Endodermal cell (in vitro differentiated cells): ENCODE measurements at regions not wholly inside any gene's neighbourhood (a gene's known extent, or its start where the extent isn't known, plus 50 kb on each side); places are given as distances from the start of the nearest gene placed in this dataset.

Experiments
- DNase-seq: peaks from one replicate; pipeline ENCODE4 v3.0.0-alpha.2; 2017
- H3K27ac ChIP-seq: 2 replicates; pipeline ENCODE4 v1.5.1; 2013; ENCODE audit warnings: mild to moderate bottlenecking, low read depth, low read length, moderate library complexity
- H3K27me3 ChIP-seq: 2 replicates; pipeline ENCODE4 v1.6.1; 2013; ENCODE audit warnings: mild to moderate bottlenecking, low read length, moderate library complexity; ENCODE audit not compliant: insufficient read depth, control insufficient read depth, poor library complexity, severe bottlenecking
- H3K36me3 ChIP-seq: 2 replicates; pipeline ENCODE4 v1.7.0; 2013; ENCODE audit warnings: mild to moderate bottlenecking, low read length, moderate library complexity; ENCODE audit not compliant: control insufficient read depth, insufficient read depth
- H3K4me1 ChIP-seq: one replicate; pipeline ENCODE4 v1.7.0; 2013; ENCODE audit warnings: low read length; ENCODE audit not compliant: control insufficient read depth, insufficient read depth
- H3K4me3 ChIP-seq: 2 replicates; pipeline ENCODE4 v1.5.1; 2013; ENCODE audit warnings: mild to moderate bottlenecking, low read length, moderate library complexity
- H3K9ac ChIP-seq: 2 replicates; pipeline ENCODE4 v1.6.1; 2013; ENCODE audit warnings: mild to moderate bottlenecking, low read length, moderate library complexity; ENCODE audit not compliant: poor library complexity, severe bottlenecking; ENCODE audit errors: extremely low read depth
- H3K9me3 ChIP-seq: 2 replicates; pipeline ENCODE4 v1.6.1; 2013; ENCODE audit warnings: mild to moderate bottlenecking, low read length, moderate library complexity; ENCODE audit not compliant: control insufficient read depth
- H3K27ac Mint-ChIP-seq: 2 replicates; pipeline ENCODE4 v1.8.0; 2020; ENCODE audit warnings: mixed read lengths
- H3K27me3 Mint-ChIP-seq: 2 replicates; pipeline ENCODE4 v1.8.0; 2021; ENCODE audit warnings: mild to moderate bottlenecking, mixed read lengths; ENCODE audit not compliant: insufficient read depth
- H3K36me3 Mint-ChIP-seq: 2 replicates; pipeline ENCODE4 v1.8.0; 2020; ENCODE audit warnings: low read depth, mixed read lengths
- H3K4me1 Mint-ChIP-seq: 2 replicates; pipeline ENCODE4 v1.8.0; 2020; ENCODE audit warnings: mixed read lengths
- H3K4me3 Mint-ChIP-seq: 2 replicates; pipeline ENCODE4 v1.8.0; 2020; ENCODE audit warnings: mild to moderate bottlenecking, moderate library complexity, mixed read lengths
- H3K9me3 Mint-ChIP-seq: 2 replicates; pipeline ENCODE4 v1.8.0; 2020; ENCODE audit warnings: mild to moderate bottlenecking, mixed read lengths
- CTCF ChIP-seq: fragments of 200-600 bp; sonication (generic); conservative IDR thresholded peaks from 2 replicates; pipeline ENCODE4 v1.5.0; 2021; ENCODE audit warnings: antibody characterized with exemption, mild to moderate bottlenecking
- WGBS, 2 experiments: methylation state at CpG; one replicate each; pipeline versions ENCODE4 v1.1.5 to v1.1.7; 2013; ENCODE audit warnings: missing lambda C conversion rate in 2 of 2, mixed read lengths in 1 of 2; ENCODE audit not compliant: insufficient coverage in 1 of 2, insufficient read length in 1 of 2; 5-methylcytosine and 5-hydroxymethylcytosine counted together

GRCh38 chr11:131303611-131304119 is 66.8 kb upstream of the NTM start:
- Histone ChIP-seq H3K4me3 (no peak overlapping the region), H3K36me3 (no peaks in the 10 kb centered on the region), H3K27ac (no peak overlapping the region), H3K27me3 (no peaks in the 10 kb centered on the region), H3K4me1 (no peaks in the 10 kb centered on the region), H3K9me3 (no peaks in the 10 kb centered on the region), H3K9ac (no peak overlapping the region)
- Mint-ChIP-seq H3K36me3 (no peaks in the 10 kb centered on the region), H3K4me1 (no peaks in the 10 kb centered on the region), H3K4me3 (no peak overlapping the region), H3K27ac (no peak overlapping the region), H3K9me3 (no peaks in the 10 kb centered on the region), H3K27me3 (no peaks in the 10 kb centered on the region)
- WGBS, 2 experiments, result 95 to 98% methylated on average over 4 to 5 of the region's 5 CpGs
- TF ChIP-seq CTCF, result no peak
- DNase-seq, result no peak

- H3K36me3 ChIP-seq, result no peaks in the 10 kb centered on the region
Measured at GRCh38 chr11:131305005-131305404, 65.4 kb upstream of the NTM start.

GRCh38 chr11:131307506-131307905 is 62.9 kb upstream of the NTM start:
- Mint-ChIP-seq H3K27me3 (no peaks in the 10 kb centered on the region), H3K9me3 (no peaks in the 10 kb centered on the region), H3K4me3 (no peak overlapping the region), H3K4me1 (no peaks in the 10 kb centered on the region), H3K27ac (no peak overlapping the region), H3K36me3 (no peaks in the 10 kb centered on the region)
- H3K27ac ChIP-seq, result no peak overlapping the region
- no peaks in the 10 kb centered on the region for H3K9me3 ChIP-seq
- no peak overlapping the region for H3K9ac ChIP-seq
- no peak for TF ChIP-seq CTCF
- H3K36me3 ChIP-seq, result no peaks in the 10 kb centered on the region
- DNase-seq, result no peak
- no peaks in the 10 kb centered on the region for H3K4me1 ChIP-seq
- H3K4me3 ChIP-seq, result no peak overlapping the region
- H3K27me3 ChIP-seq, result no peaks in the 10 kb centered on the region
- 70 to 91% methylated on average over 5 to 6 of the region's 6 CpGs for WGBS, 2 experiments

More at GRCh38 chr11:131305005-131305404, 65.4 kb upstream of the NTM start:
- Histone ChIP-seq H3K27me3 (no peaks in the 10 kb centered on the region), H3K9me3 (no peaks in the 10 kb centered on the region), H3K4me1 (no peaks in the 10 kb centered on the region), H3K4me3 (no peak overlapping the region), H3K9ac (no peak overlapping the region), H3K27ac (no peak overlapping the region)
- Mint-ChIP-seq H3K4me1 (no peaks in the 10 kb centered on the region), H3K4me3 (no peak overlapping the region), H3K36me3 (no peaks in the 10 kb centered on the region), H3K27me3 (no peaks in the 10 kb centered on the region), H3K27ac (no peak overlapping the region), H3K9me3 (no peaks in the 10 kb centered on the region)
- DNase-seq, result no peak
- no peak for TF ChIP-seq CTCF
- WGBS, 2 experiments, result 89 to 94% methylated on average over 3 of the region's 3 CpGs
